Peyer's patch (tissue), 4 donors: ENCODE measurements at regions not wholly inside any gene's neighbourhood (a gene's known extent, or its start where the extent isn't known, plus 50 kb on each side); places are given as distances from the start of the nearest gene placed in this dataset.

Source experiments
- DNase-seq, 3 donors: peaks; one replicate each; pipeline ENCODE4 v3.0.0-alpha.2; 2017 to 2019
- H3K27ac ChIP-seq, 4 donors: fragments of 200-600 bp; sonication (generic); one replicate each; pipeline ENCODE4 v1.5.1; 2016 to 2019
- H3K27me3 ChIP-seq, 2 donors: fragments of 200-600 bp; sonication (generic); one replicate each; pipeline ENCODE4 v1.5.1; 2019
- H3K36me3 ChIP-seq, 3 donors: fragments of 200-600 bp; sonication (generic); one replicate each; pipeline ENCODE4 v1.5.1; 2016 to 2019
- H3K4me1 ChIP-seq, 4 donors: fragments of 200-600 bp; sonication (generic); one replicate each; pipeline ENCODE4 v1.5.1; 2016 to 2019
- H3K4me3 ChIP-seq, 4 donors: fragments of 200-600 bp; sonication (generic); 1 replicate in 3 of 4; 2 replicates in 1 of 4; pipeline ENCODE4 v1.5.1; 2016 to 2019; ENCODE audit warnings: mild to moderate bottlenecking in 1 of 4
- H3K9me3 ChIP-seq, 4 donors: fragments of 200-600 bp; sonication (generic); one replicate each; pipeline ENCODE4 v1.5.1; 2016 to 2019; ENCODE audit warnings: mild to moderate bottlenecking in 1 of 4
- POLR2A ChIP-seq, 2 donors: fragments of 450-650 bp; IDR thresholded peaks; one replicate each; pipeline ENCODE4 v1.5.1; 2017; ENCODE audit warnings: antibody characterized with exemption in 2 of 2, mild to moderate bottlenecking in 2 of 2, moderate library complexity in 2 of 2
- TF ChIP-seq, protein P1 (sequence below), 6 experiments: fragments of 450-650 bp in 4 of 6; fragments of 200-600 bp in 2 of 6; sonication (generic) in 1 of 6; IDR thresholded peaks; one replicate each; pipeline ENCODE4 v1.5.1; 2017 to 2019; ENCODE audit warnings: antibody characterized with exemption in 6 of 6, mild to moderate bottlenecking in 3 of 6, moderate library complexity in 1 of 6

- Histone ChIP-seq H3K27me3 (no peaks in the 10 kb centered on the region), H3K9me3 (no peaks in the 10 kb centered on the region), H3K4me3 (no peak overlapping the region), H3K27ac (no peak overlapping the region), H3K36me3 (no peaks in the 10 kb centered on the region), H3K4me1 (no peaks in the 10 kb centered on the region)
- TF ChIP-seq, protein P1, sequence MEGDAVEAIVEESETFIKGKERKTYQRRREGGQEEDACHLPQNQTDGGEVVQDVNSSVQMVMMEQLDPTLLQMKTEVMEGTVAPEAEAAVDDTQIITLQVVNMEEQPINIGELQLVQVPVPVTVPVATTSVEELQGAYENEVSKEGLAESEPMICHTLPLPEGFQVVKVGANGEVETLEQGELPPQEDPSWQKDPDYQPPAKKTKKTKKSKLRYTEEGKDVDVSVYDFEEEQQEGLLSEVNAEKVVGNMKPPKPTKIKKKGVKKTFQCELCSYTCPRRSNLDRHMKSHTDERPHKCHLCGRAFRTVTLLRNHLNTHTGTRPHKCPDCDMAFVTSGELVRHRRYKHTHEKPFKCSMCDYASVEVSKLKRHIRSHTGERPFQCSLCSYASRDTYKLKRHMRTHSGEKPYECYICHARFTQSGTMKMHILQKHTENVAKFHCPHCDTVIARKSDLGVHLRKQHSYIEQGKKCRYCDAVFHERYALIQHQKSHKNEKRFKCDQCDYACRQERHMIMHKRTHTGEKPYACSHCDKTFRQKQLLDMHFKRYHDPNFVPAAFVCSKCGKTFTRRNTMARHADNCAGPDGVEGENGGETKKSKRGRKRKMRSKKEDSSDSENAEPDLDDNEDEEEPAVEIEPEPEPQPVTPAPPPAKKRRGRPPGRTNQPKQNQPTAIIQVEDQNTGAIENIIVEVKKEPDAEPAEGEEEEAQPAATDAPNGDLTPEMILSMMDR (IDR thresholded peaks at IDR 0.05): no peak
- TF ChIP-seq POLR2A (IDR thresholded peaks at IDR 0.05): no peak
- DNase-seq: no peak
Measured at GRCh38 chr4:10276152-10276551, 159.6 kb upstream of the WDR1 start.

GRCh38 chr4:10275696-10276095, 159.1 kb upstream of the WDR1 start:
- Histone ChIP-seq H3K36me3 (no peaks in the 10 kb centered on the region), H3K27ac (no peak overlapping the region), H3K4me3 (no peak overlapping the region), H3K27me3 (no peaks in the 10 kb centered on the region), H3K4me1 (no peaks in the 10 kb centered on the region), H3K9me3 (no peaks in the 10 kb centered on the region)
- DNase-seq: no peak
- TF ChIP-seq POLR2A (IDR thresholded peaks at IDR 0.05): no peak
- TF ChIP-seq, protein P1 (IDR thresholded peaks at IDR 0.05): no peak

- no peak for DNase-seq
- no peak for TF ChIP-seq POLR2A (IDR thresholded peaks at IDR 0.05)
- TF ChIP-seq, protein P1 (IDR thresholded peaks at IDR 0.05): no peak
- Histone ChIP-seq H3K4me1 (no peaks in the 10 kb centered on the region), H3K27ac (no peak overlapping the region), H3K9me3 (no peaks in the 10 kb centered on the region), H3K36me3 (no peaks in the 10 kb centered on the region), H3K4me3 (no peak overlapping the region), H3K27me3 (no peaks in the 10 kb centered on the region)
Measured at GRCh38 chr4:10273030-10273429, 156.4 kb upstream of the WDR1 start.

- TF ChIP-seq, protein P1 (IDR thresholded peaks at IDR 0.05): no peak
- no peak for TF ChIP-seq POLR2A (IDR thresholded peaks at IDR 0.05)
- Histone ChIP-seq H3K9me3 (no peaks in the 10 kb centered on the region), H3K27ac (no peak overlapping the region), H3K4me1 (no peaks in the 10 kb centered on the region), H3K4me3 (no peak overlapping the region), H3K36me3 (no peaks in the 10 kb centered on the region), H3K27me3 (no peaks in the 10 kb centered on the region)
- no peak for DNase-seq
Measured at GRCh38 chr4:10272511-10272910, 155.9 kb upstream of the WDR1 start.

DNA sequence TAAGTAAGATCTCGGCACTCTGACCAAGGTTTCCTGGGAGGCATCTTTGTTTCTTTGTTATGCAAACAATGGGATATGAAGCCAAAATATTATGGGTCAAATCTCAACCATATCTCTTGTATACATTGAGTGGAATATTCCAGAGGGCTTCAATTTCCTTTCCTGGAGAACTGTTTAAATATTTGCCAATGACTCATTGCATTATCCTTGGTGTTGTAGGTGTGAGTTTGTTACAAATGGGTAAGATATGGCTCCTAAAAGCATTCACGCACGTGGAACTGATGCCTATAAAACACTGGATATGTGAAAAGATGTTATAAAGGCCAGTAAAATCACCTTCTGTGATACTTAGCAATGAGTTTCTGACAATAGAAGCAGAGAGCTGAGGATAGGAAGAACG, 150.5 kb upstream of the WDR1 start:
- H3K4me3 ChIP-seq: no peak overlapping the region
- no peaks in the 10 kb centered on the region for H3K36me3 ChIP-seq
- H3K4me1 ChIP-seq: no peaks in the 10 kb centered on the region
- no peaks in the 10 kb centered on the region for H3K27me3 ChIP-seq
- H3K27ac ChIP-seq: no peak overlapping the region
- no peak for DNase-seq
- no peaks in the 10 kb centered on the region for H3K9me3 ChIP-seq
- no peak for TF ChIP-seq POLR2A (IDR thresholded peaks at IDR 0.05)
- TF ChIP-seq, protein P1 (IDR thresholded peaks at IDR 0.05): no peak

- DNase-seq: no peak
- Histone ChIP-seq H3K4me1 (no peaks in the 10 kb centered on the region), H3K27ac (no peak overlapping the region), H3K9me3 (no peaks in the 10 kb centered on the region), H3K4me3 (no peak overlapping the region), H3K27me3 (no peaks in the 10 kb centered on the region), H3K36me3 (no peaks in the 10 kb centered on the region)
- TF ChIP-seq, protein P1 (IDR thresholded peaks at IDR 0.05): no peak
- no peak for TF ChIP-seq POLR2A (IDR thresholded peaks at IDR 0.05)
Measured at GRCh38 chr4:10260777-10261176, 144.2 kb upstream of the WDR1 start.
